K562 (cell line): ENCODE measurements at regions not wholly inside any gene's neighbourhood (a gene's known extent, or its start where the extent isn't known, plus 50 kb on each side); places are given as distances from the start of the nearest gene placed in this dataset.

Experiments
- ATAC-seq: fragments of 200-7000 bp; cut with Tn5 transposase; 3 replicates; pipeline ENCODE4 v1.9.1; 2020; ENCODE audit warnings: moderate library complexity
- BruUV-seq: library from RNA; stranded (reverse); fragments of 400-500 nt; replicated peaks from 2 replicates; lab custom pipeline; 2021; lab: Mats Ljungman, UMichigan
- CTCF ChIA-PET: fragments of 300-600 bp; formaldehyde crosslinking; extraction: SDS; loops from one replicate; lab custom pipeline; 2021; ENCODE audit warnings: low intra/inter-chr PET ratio; lab: Yijun Ruan, JAX
- POLR2A ChIA-PET: fragments of 300-600, 350-650 bp; sonication (Branson Sonifier 250); formaldehyde crosslinking; extraction: SDS; loops from one replicate; lab custom pipeline; 2021; ENCODE audit warnings: antibody characterized with exemption, inconsistent platforms; lab: Yijun Ruan, JAX
- DNase-seq, 4 experiments: peaks; one replicate each; pipeline versions ENCODE4 v3.0.0 to v3.0.0-alpha.2; 2011 to 2018; ENCODE audit warnings: low spot score in 3 of 4, mixed read lengths in 3 of 4; ENCODE audit errors: extremely low read depth in 1 of 4
- FAIRE-seq: peaks from 2 replicates; lab custom pipeline; 2011; peaks lifted over from hg19 to GRCh38; lab: Jason Lieb, UNC
- H2AFZ ChIP-seq: 2 replicates; pipeline ENCODE4 v1.6.0; 2011; ENCODE audit warnings: low read depth, low read length, control low read depth, inconsistent platforms
- H3K27ac ChIP-seq: fragments of 200-600 bp; 3 replicates; pipeline ENCODE4 v1.8.0; 2011; ENCODE audit warnings: low read depth, mild to moderate bottlenecking, control low read depth, inconsistent platforms, low read length, moderate library complexity, mixed read lengths; ENCODE audit errors: extremely low read depth
- H3K27me3 ChIP-seq, 2 experiments: fragments of 300-600 bp in 1 of 2; 2 replicates in 1 of 2; 3 replicates in 1 of 2; pipeline versions ENCODE4 v1.6.0 to v1.8.0; 2011; ENCODE audit warnings: inconsistent platforms in 2 of 2, low read length in 2 of 2, mild to moderate bottlenecking in 1 of 2, mixed read lengths in 1 of 2, moderate library complexity in 1 of 2; ENCODE audit not compliant: control insufficient read depth in 2 of 2, insufficient read depth in 2 of 2
- H3K36me3 ChIP-seq: fragments of 300-600 bp; 3 replicates; pipeline ENCODE4 v1.8.0; 2011; ENCODE audit warnings: mild to moderate bottlenecking, low read length, inconsistent platforms; ENCODE audit not compliant: control insufficient read depth, insufficient read depth
- H3K4me1 ChIP-seq, 2 experiments: fragments of 200-600 bp in 1 of 2; replicated peaks in 1 of 2; 2 replicates in 1 of 2; 3 replicates in 1 of 2; pipeline versions ENCODE4 v1.5.1 to v1.8.0; 2011; ENCODE audit warnings: inconsistent platforms in 2 of 2, low read length in 2 of 2, mild to moderate bottlenecking in 1 of 2, mixed read lengths in 1 of 2, moderate library complexity in 1 of 2; ENCODE audit not compliant: control insufficient read depth in 2 of 2, insufficient read depth in 2 of 2
- H3K4me2 ChIP-seq: 2 replicates; pipeline ENCODE4 v1.6.1; 2011; ENCODE audit warnings: low read length, control low read depth, inconsistent platforms, mixed read lengths; ENCODE audit not compliant: insufficient read depth
- H3K4me3 ChIP-seq: fragments of 200-600 bp; sonication (generic), shearing (Covaris generic); 2 replicates; pipeline ENCODE4 v1.5.1; 2016; ENCODE audit warnings: control low read depth, inconsistent platforms
- H3K79me2 ChIP-seq: fragments of 200-600 bp; 3 replicates; pipeline ENCODE4 v1.8.0; 2011; ENCODE audit warnings: low read length, inconsistent platforms; ENCODE audit not compliant: control insufficient read depth, insufficient read depth
- H3K9ac ChIP-seq, 2 experiments: 2 replicates each; pipeline versions ENCODE4 v1.6.0 to v1.6.1; 2011; ENCODE audit warnings: low read depth in 2 of 2, low read length in 2 of 2, control low read depth in 1 of 2, inconsistent platforms in 1 of 2, mild to moderate bottlenecking in 1 of 2, mixed read lengths in 1 of 2; ENCODE audit not compliant: insufficient read depth in 1 of 2
- H3K9me1 ChIP-seq: one replicate; pipeline ENCODE4 v1.6.0; 2011; ENCODE audit warnings: inconsistent platforms, mild to moderate bottlenecking, low read length, moderate library complexity; ENCODE audit not compliant: control insufficient read depth, insufficient read depth
- H3K9me3 ChIP-seq: replicated peaks from 2 replicates; pipeline ENCODE4 v1.5.1; 2011; ENCODE audit warnings: low read depth, low read length, inconsistent platforms; ENCODE audit not compliant: control insufficient read depth, insufficient read depth
- H4K20me1 ChIP-seq: replicated peaks from 2 replicates; pipeline ENCODE4 v1.6.1; 2011; ENCODE audit warnings: low read length, inconsistent platforms, mixed read lengths; ENCODE audit not compliant: control insufficient read depth, insufficient read depth
- BCL6 ChIP-seq: fragments of 250-450 bp; sonication (Bioruptor Pico); IDR thresholded peaks from 2 replicates; pipeline ENCODE4 v1.4.0; 2020
- FOSL1 ChIP-seq: fragments of 200-800 bp; sonication (Bioruptor generic); conservative IDR thresholded peaks from 2 replicates; pipeline ENCODE4 v1.6.1; 2016; ENCODE audit warnings: missing genetic modification characterization, missing compliant biosample characterization
- FOXA3 ChIP-seq, 2 experiments: fragments of 450-650 bp in 1 of 2; sonication (generic) in 1 of 2; formaldehyde crosslinking; IDR thresholded peaks in 1 of 2; conservative IDR thresholded peaks in 1 of 2; 2 replicates each; pipeline versions ENCODE4 v1.4.0 to v1.8.0; 2020 to 2022; ENCODE audit warnings: mild to moderate bottlenecking in 2 of 2, missing genetic modification reagents in 1 of 2
- HDGF ChIP-seq: fragments of 450-650 bp; IDR thresholded peaks from 2 replicates; pipeline ENCODE4 v1.6.1; 2016
- NFE2 ChIP-seq: IDR thresholded peaks from 2 replicates; pipeline ENCODE4 v1.6.1; 2014; ENCODE audit warnings: antibody characterized with exemption, low read depth
- ZBTB40 ChIP-seq, 2 experiments: fragments of 450-650 bp in 1 of 2; sonication (generic) in 1 of 2; formaldehyde crosslinking in 1 of 2; IDR thresholded peaks; 2 replicates each; pipeline versions ENCODE4 v1.7.1 to v1.9.0; 2016 to 2022; ENCODE audit warnings: inconsistent platforms in 1 of 2, mild to moderate bottlenecking in 1 of 2, missing genetic modification reagents in 1 of 2
- ZNF212 ChIP-seq: fragments of 450-650 bp; formaldehyde crosslinking; IDR thresholded peaks from 2 replicates; pipeline ENCODE4 v1.4.0; 2020; ENCODE audit warnings: mild to moderate bottlenecking
- WGBS: fragments of 100-300 bp; shearing (Covaris generic); methylation state at CpG from one replicate; pipeline ENCODE4 v1.1.6; 2016; ENCODE audit warnings: low coverage, mixed read lengths; ENCODE audit not compliant: insufficient coverage; ENCODE audit errors: missing lambda C conversion rate; 5-methylcytosine and 5-hydroxymethylcytosine counted together
- in situ Hi-C: fragments of 300-500 bp; cut with MboI; formaldehyde crosslinking; loops from 4 replicates; pipeline ENCODE4 v1.15.0; 2018; ENCODE audit warnings: inconsistent platforms, mixed read lengths
- intact Hi-C: fragments of 100-400 bp; cut with micrococcal nuclease; formaldehyde crosslinking; loops from 2 replicates; pipeline ENCODE4 v1.14.2; 2022
- TF ChIP-seq, protein P1 (sequence below): fragments of 250-450 bp; sonication (Bioruptor Pico); IDR thresholded peaks from 2 replicates; pipeline ENCODE4 v1.5.0; 2020; ENCODE audit warnings: mild to moderate bottlenecking, borderline replicate concordance

- TF ChIP-seq, protein P1, sequence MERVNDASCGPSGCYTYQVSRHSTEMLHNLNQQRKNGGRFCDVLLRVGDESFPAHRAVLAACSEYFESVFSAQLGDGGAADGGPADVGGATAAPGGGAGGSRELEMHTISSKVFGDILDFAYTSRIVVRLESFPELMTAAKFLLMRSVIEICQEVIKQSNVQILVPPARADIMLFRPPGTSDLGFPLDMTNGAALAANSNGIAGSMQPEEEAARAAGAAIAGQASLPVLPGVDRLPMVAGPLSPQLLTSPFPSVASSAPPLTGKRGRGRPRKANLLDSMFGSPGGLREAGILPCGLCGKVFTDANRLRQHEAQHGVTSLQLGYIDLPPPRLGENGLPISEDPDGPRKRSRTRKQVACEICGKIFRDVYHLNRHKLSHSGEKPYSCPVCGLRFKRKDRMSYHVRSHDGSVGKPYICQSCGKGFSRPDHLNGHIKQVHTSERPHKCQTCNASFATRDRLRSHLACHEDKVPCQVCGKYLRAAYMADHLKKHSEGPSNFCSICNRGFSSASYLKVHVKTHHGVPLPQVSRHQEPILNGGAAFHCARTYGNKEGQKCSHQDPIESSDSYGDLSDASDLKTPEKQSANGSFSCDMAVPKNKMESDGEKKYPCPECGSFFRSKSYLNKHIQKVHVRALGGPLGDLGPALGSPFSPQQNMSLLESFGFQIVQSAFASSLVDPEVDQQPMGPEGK (CRISPR knock-in tag), result no peak
- TF ChIP-seq FOXA3 (CRISPR knock-in tag; conservative IDR thresholded peaks at IDR 0.05 in 1 of 2, IDR thresholded peaks at IDR 0.05 in 1 of 2), result no peak
- TF ChIP-seq HDGF, result no peak
- no peak for TF ChIP-seq ZNF212 (CRISPR knock-in tag)
- peak; percentile 63; the same call in 1 of the 2 replicates for TF ChIP-seq FOSL1
- TF ChIP-seq NFE2, result peak; percentile 26; the same call in 1 of the 2 replicates
- no peak for TF ChIP-seq BCL6 (CRISPR knock-in tag)
Observed at GRCh38 chr2:172248785-172249187, 146.1 kb upstream of the DLX2 start (continued).

GRCh38 chr2:172249334-172249733 lies 146.6 kb upstream of the DLX2 start:
- no peak for ATAC-seq
- Histone ChIP-seq H3K9me1 (no peaks in the 10 kb centered on the region), H2AFZ (no peak overlapping the region), H3K36me3 (no peaks in the 10 kb centered on the region), H3K9me3 (no peaks in the 10 kb centered on the region), H3K4me2 (no peak overlapping the region), H3K9ac (no peak overlapping the region), H3K4me1 (peaks cover 0 to 3% of the 10 kb centered on the region in 2 experiments; a peak in 2 of 5 replicates), H3K79me2 (no peaks in the 10 kb centered on the region), H4K20me1 (no peaks in the 10 kb centered on the region), H3K27ac (no peak overlapping the region), H3K27me3 (peaks cover 7 to 17% of the 10 kb centered on the region in 2 experiments; a peak in 3 of 5 replicates), H3K4me3 (no peak overlapping the region)
- in situ Hi-C loops (no loop called here), intact Hi-C loops (no loop called here)
- WGBS, result 20% methylated on average over 2 of the region's 2 CpGs
- POLR2A ChIA-PET, result interaction anchor here (2.2 kb wide), 1 partner anchor 10 kb away, joined by 10 read pairs; no protein-coding TSS in a partner anchor
- BruUV-seq, result no TSS peak
- CTCF ChIA-PET, result no interaction called here
- no peak for FAIRE-seq
- no peak for DNase-seq
- TF ChIP-seq ZBTB40 (IDR thresholded peaks at IDR 0.05), result 0 out of 2 replicates have a peak, but pooled peaks have one; percentile 15
- no peak for TF ChIP-seq ZBTB40 (CRISPR knock-in tag; IDR thresholded peaks at IDR 0.05)
